ENCODE measurements at regions not wholly inside any gene's neighbourhood (a gene's known extent, or its start where the extent isn't known, plus 50 kb on each side); places are given as distances from the start of the nearest gene placed in this dataset.

DNA sequence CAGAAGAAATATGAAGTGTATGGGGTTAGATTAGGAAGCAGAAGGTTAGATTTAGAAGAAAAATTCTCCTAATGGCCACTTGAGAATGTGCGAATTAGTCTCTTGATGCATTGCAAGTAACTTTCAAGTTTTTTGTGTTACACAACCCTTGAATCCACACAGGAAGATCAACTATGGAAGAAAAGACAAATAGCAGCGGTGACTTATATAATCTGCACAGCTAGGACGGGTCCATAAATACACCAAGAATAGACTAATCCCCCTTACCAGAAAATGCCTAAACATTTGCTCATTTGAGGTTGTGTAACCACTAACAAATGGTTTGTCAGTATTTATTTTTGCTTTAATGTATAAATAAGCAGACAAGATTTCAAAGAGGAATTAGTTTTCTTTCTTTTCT is 182.6 kb downstream of the TGFB2 start:
- DNase-seq = no peak

DNA sequence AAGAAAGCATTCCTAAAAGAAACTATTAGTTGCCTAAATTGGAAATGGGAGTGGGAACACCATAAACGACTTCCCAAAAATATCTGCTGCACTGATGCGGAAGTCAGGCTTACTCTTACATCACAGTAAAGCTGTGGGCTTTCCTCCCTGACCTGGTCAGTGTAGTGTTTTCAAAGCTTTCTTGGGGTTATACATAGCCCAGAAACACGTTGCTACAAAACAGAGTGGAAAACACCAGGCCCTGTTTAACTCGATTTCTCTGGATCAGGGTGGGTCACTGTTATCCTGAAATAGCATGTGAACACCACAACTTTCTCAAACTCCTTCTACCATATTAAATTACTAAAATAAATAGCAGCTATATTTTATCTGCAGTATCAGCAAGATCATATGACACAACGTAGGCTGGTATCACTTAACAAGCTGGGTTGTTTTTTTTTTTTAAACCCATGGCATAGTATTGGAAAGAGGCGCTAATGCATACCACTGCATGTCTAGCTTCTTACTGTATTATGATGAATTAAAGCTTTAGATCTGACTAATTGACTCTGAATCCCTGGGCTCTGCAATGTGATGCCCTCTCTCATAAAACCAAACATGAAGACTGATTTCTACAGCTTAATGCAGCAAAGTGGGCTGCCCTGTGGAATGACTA is 184.6 kb downstream of the TGFB2 start:
- no peak for DNase-seq

- no peak for DNase-seq
These were observed 186.8 kb downstream of the TGFB2 start for GRCh38 chr1:218531936-218532335.

- no peak for DNase-seq
These were observed 191.3 kb downstream of the TGFB2 start for GRCh38 chr1:218536296-218536986.

DNA sequence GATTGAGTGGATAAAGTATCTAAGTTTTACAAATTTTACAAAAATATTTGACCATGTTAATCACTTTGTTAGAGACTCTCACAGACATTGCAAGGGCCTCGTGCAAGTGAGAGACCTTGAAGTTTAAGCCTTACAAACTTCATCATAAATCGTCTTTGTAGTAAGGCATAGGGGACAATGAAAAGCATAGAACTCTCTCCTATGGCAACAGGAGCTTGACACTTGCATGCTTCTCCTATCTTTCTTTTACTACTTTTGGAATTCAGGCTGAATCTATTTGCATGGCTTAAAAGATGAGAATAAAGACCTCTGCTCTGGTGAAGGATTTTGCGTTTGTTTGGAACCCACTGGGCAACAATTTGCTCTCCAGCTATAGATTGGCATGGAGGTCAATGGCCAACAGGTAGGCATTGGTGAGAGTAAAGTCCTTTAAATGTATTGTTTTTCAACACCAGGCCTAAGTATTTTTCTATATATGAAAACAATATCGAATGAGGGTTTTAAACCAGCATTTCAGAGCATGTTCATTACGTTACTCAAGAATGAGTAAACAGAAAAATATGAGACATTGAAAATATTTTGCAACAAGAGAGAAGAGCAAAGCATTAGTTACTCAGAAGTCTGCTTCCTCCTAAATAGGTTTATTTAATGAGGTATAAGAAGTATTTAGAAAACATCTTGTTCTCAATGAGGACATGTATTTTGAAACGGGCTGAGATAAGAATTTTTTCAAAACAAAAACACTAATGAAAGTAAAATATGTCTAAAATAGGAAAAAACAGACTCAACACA is 192.2 kb downstream of the TGFB2 start:
- no peak for DNase-seq

GRCh38 chr1:218538341-218538740 is 193.2 kb downstream of the TGFB2 start:
- DNase-seq = no peak

DNA sequence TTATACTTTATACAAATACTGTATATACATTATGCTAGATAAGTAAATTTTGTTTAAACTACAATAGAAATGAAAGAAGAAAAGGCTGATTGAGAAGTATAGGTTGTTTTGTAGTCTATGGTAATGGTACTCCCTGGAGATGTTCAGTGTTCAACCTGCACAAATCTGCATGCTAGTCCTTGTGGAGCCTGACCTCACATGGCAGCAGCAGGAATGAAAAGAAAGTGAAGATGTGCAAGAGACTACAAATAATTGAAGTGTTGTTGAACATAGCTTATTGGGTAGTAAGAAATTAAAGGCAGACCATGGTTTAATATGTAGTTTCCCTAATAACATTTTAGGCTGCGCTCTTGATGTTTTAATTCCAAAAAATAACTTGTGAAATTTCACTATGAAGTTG is 201.2 kb downstream of the TGFB2 start:
- DNase-seq = no peak

DNA sequence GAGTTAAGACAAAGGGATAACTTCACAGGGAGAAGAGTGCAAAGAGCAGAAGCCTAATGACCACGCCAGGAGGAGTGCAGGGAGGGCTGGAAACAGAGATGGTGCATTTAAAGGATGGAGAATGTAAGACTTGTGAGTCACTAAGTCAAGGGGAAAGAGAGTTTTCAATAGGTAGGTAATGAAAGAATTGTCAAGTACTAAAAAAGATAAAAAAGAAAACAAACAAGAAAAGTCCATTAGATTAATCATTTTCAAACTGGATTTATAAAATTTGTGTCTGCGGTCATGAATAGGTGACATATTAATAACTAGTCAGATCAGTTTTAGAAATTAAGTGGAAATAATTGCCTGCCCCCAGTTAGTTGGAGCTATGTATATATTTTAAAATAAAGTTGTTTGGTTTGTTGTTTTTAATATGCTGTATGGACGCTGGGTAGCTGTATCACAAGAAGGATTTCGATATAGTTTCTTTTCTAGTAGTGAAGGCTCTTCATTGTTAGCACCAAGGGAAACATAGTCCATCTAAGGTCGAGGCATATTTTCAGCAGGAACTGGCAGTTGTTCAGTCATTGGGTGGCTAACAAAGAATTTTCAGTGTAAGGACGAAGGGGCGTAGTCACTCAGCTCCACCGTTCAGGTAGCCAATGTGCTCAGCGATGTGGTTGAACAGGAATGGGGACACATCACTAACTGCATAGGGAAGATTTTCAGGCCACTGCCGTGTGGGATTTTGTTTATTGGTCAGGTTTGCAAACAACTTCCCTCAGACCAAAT is 203.0 kb downstream of the TGFB2 start:
- no peak for DNase-seq

DNA sequence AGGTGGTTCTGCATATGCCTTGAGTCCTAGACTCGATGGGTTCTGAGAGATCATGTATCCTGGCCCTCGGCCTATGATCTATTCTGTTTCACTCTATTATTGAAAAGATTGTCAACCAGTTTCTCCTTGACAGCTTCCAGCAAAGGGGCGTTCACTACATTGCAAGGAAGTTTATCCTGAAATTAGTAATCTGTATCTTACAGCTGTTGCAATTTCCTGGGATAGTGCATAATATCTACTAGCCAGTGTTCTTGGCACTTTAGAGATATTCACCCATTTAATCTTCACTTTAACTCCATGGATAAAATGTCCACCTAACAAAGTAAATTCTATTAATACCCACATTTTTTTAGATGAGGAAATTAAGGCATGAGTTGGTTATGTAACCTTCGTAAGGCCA is 203.6 kb downstream of the TGFB2 start:
- DNase-seq = no peak

- DNase-seq = no peak
These were observed 208.1 kb downstream of the TGFB2 start for GRCh38 chr1:218553197-218553596.

GRCh38 chr1:218556016-218556415 is 210.9 kb downstream of the TGFB2 start:
- no peak for DNase-seq

DNA sequence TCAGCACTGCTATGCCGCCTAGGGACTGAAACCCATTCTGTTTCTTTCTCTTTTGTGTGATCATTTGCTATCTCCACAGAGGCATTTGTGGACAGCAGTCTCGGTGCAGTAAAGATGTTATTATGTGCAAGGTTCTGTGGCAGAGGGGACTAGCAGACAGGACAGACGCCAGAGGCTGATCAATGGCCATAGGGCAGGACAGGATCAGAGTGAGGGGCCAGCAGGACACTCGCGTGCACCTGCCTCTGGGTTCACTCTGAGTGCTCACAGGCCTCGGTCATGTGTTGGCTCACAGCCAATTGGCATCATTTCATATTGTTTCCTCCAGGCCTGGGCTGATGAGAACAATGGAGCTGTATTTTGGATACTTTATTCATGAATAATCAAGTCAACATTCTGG is 212.6 kb downstream of the TGFB2 start:
- DNase-seq = peak; percentile 73 to 88

DNA sequence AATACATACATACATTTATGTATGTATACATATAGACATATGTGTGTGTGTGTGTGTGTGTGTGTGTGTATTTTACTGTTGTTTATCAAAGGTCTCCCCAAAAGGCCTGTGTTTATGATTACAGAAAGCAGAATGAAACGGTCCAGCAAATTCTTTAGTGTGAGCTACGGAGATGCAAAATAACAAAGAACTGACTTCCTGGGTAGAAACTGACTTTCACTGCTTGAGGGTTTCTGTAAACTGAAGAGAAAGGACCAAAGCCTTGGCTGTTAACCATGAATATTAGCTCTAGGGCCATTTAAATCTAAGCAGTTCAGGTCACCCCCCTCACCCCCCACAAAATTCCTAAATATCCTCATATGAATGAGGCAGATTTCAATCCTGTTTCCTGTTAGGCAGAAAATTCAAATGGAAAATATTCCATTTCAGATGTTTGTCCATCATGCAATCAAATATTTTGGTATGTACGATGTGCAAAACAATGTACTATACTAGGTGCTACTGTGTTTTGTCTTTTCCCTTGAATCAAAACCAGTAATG is 213.2 kb downstream of the TGFB2 start:
- peak in 1 of 2 experiments; percentile 4 for DNase-seq

DNA sequence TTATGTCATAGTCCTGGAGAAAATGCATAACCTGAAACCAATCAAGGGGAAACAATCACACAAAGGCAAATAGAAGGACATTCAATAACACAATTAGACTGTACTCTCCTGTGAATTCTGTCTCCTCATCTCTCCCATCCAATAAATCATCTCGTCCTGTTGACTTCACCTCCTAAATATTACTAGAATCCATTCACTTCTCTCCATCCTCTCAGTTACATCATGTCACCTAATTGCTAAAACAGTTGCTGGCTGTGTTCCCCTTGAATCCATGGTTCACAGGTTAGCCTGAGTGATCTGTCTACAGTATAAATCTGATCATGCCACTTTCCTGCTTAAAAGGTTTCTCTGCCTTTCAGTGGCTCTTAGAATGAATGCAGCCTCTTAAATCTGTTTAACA is 220.2 kb downstream of the TGFB2 start:
- DNase-seq = peak in 1 of 2 experiments; percentile 8

DNA sequence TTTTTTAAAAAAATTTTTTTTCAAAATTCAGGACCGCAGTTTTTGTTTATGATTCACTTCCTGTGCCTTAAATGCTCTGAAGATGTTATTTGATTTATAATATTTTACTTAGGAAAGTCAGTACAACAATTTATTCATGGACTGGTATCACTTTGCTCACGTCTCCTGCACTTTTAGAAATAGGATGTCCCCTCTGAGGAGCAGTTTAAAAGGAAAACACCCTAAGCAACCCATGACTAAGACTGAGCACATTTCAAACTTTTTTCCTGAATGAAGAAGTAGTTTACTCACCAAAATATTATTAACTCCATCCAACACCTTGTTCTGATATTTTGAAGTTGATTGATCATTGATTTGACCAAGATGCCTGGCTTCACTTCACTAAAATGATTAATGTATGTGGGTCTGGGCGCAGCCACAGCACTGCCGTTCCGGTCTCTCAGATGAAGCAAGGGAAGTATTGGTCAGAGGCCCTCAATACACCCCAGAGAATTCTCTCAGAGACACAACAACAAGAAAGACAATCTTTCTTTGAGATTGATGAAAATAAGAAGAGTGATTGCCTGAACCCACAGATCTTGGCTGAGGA is 223.9 kb downstream of the TGFB2 start:
- DNase-seq = no peak

DNA sequence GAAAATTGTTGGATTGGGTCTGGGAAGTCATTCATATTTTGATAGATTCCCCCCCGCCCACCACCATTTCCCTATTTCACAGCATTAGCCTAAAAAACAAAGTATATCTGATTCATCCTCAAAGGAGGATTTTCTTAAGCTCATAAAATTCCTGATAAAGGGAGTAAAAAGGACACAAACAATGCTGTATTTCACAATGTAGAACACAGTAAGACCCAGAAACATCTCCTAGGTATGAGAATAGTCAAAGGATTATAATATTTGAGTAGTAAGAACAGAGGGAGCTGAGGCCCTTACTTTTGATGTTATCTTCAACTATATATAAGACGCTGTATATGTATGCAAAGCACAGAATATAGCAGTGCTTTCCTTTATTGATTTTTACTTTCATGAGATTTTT is 225.3 kb downstream of the TGFB2 start:
- no peak for DNase-seq

DNA sequence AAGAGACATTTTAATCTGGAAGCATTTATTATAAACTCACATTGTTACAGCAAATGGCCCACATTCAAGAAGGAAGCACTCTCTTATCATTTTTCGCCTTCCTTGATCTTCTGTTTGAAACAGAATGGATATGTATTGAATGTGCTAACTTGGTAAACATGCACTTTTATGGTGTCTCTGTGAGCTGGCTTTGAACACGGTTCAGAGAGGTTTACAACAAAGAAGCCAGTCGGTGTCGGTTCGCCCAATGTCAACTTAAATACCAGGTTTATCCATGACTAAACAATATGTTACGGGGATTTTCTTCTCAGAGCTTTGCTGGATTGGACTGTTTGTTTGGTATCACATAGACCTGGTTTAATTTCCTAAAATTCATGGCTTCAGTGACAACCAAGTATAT is 226.4 kb downstream of the TGFB2 start:
- DNase-seq = no peak

DNA sequence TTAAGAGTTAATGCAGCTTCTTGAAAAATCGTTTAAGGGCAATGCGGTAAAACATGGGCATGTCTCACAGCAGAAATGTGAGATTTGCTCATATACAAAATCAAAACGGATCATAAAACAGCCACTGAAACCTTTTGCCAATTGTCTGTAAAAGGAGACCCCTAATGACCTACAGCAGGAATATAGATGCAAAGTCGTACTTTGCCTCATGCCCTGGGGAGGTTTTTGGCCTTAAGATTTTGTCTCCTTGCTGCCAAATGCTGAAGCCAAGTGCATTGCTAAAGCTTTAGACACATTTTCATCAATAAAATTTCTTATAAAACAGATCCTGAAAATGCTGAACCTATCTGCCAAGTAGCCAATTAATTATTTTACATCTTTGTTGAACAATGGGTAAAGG is 226.9 kb downstream of the TGFB2 start:
- DNase-seq = no peak

DNA sequence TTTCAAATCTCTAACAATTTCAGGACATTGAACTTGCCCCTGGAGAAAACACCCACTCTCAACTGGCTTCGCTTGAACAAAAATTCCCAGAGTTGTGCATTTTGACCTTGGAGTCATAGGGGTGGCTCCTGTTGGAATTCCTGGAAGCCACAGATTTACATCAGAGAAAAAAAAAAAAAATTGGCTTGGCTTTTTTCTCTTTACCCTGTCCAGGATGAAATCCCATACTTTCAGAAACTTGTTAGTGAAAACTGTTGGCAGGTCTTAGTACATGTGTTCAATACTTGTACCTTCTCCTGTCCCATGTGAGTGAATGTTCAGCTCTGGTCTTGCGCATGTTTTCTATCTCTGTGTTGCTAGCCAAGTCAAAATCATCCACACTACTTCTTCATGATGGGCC is 228.8 kb downstream of the TGFB2 start:
- DNase-seq = no peak

GRCh38 chr1:218575079-218575478 is 229.9 kb downstream of the TGFB2 start:
- DNase-seq = no peak

- DNase-seq = no peak
These were observed 230.7 kb downstream of the TGFB2 start for GRCh38 chr1:218575856-218576255.

DNA sequence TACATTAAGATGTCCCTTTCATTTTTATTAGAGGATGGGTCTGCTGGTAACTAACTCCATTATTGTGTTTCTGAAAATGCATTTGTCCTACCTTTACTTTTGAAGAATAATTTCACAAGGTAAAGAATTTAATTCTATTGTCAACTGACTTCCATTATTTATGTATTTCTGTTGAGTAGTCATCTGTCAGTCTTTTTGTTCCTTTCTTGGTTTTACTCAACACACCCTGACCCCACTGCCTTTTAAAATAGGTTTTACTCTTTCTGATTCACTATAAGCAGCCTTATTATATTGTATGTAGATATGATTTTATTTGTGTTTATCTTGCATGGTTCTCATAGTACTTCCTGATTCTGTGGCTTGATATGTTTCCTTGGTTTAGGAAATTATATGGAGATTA is 237.5 kb downstream of the TGFB2 start:
- no peak for DNase-seq
